ENCODE measurements at regions not wholly inside any gene's neighbourhood (a gene's known extent, or its start where the extent isn't known, plus 50 kb on each side); places are given as distances from the start of the nearest gene placed in this dataset.

GRCh38 chr12:74818412-74818811 is 280.8 kb downstream of the ATXN7L3B start:
- TF ChIP-seq, protein P1, sequence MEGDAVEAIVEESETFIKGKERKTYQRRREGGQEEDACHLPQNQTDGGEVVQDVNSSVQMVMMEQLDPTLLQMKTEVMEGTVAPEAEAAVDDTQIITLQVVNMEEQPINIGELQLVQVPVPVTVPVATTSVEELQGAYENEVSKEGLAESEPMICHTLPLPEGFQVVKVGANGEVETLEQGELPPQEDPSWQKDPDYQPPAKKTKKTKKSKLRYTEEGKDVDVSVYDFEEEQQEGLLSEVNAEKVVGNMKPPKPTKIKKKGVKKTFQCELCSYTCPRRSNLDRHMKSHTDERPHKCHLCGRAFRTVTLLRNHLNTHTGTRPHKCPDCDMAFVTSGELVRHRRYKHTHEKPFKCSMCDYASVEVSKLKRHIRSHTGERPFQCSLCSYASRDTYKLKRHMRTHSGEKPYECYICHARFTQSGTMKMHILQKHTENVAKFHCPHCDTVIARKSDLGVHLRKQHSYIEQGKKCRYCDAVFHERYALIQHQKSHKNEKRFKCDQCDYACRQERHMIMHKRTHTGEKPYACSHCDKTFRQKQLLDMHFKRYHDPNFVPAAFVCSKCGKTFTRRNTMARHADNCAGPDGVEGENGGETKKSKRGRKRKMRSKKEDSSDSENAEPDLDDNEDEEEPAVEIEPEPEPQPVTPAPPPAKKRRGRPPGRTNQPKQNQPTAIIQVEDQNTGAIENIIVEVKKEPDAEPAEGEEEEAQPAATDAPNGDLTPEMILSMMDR (conservative IDR thresholded peaks at IDR 0.05; ENCODE audit: low read depth, low read length), result no peak
- TF ChIP-seq EZH2 (IDR thresholded peaks at IDR 0.05; ENCODE audit: borderline replicate concordance, low read depth, low read length, poor library complexity, severe bottlenecking), result no peak

All from A673 (cell line).